PC-9 (cell line): ENCODE measurements at regions not wholly inside any gene's neighbourhood (a gene's known extent, or its start where the extent isn't known, plus 50 kb on each side); places are given as distances from the start of the nearest gene placed in this dataset.
"Not testable (repeated sequence)": the region's sequence is repeated elsewhere in the genome, so short reads cannot be mapped to it uniquely, and the experiment has no call there.

Experiments used
- BruUV-seq: library from RNA; stranded (reverse); fragments of 400-500 nt; replicated peaks from 2 replicates; lab custom pipeline; 2021; lab: Mats Ljungman, UMichigan
- CTCF ChIA-PET: fragments of 300-600 bp; sonication (Branson Sonifier 250); formaldehyde crosslinking; loops from one replicate; lab custom pipeline; 2022; ENCODE audit warnings: antibody characterized with exemption; lab: Charles Lee
- POLR2A ChIA-PET: fragments of 300-600 bp; sonication (Branson Sonifier 250); formaldehyde crosslinking; loops from one replicate; lab custom pipeline; 2022; ENCODE audit warnings: antibody characterized with exemption; ENCODE audit not compliant: unreplicated experiment; lab: Charles Lee
- DNase-seq, 2 experiments: peaks; one replicate each; pipeline versions ENCODE4 v3.0.0 to v3.0.0-alpha.2; 2015 to 2022; ENCODE audit warnings: mixed read lengths in 1 of 2
- H2AFZ ChIP-seq: fragments of 200-600 bp; sonication (generic); 2 replicates; pipeline ENCODE4 v1.8.1; 2017; ENCODE audit warnings: antibody characterized with exemption
- H3F3A ChIP-seq: fragments of 200-600 bp; sonication (generic); 2 replicates; pipeline ENCODE4 v1.8.1; 2017; ENCODE audit warnings: antibody characterized with exemption, mild to moderate bottlenecking, low read depth; ENCODE audit not compliant: insufficient read depth
- H3K27ac ChIP-seq: fragments of 200-600 bp; sonication (generic); 2 replicates; pipeline ENCODE4 v1.6.1; 2016; ENCODE audit warnings: mixed run types
- H3K27me3 ChIP-seq: fragments of 200-600 bp; sonication (generic); 2 replicates; pipeline ENCODE4 v1.6.1; 2016; ENCODE audit warnings: low read depth, mixed run types; ENCODE audit not compliant: insufficient read depth
- H3K36me3 ChIP-seq: fragments of 200-600 bp; sonication (generic); 2 replicates; pipeline ENCODE4 v1.6.1; 2016; ENCODE audit warnings: low read depth, mixed run types
- H3K4me1 ChIP-seq: fragments of 200-600 bp; sonication (generic); replicated peaks from 2 replicates; pipeline ENCODE4 v1.6.1; 2016; ENCODE audit warnings: mixed run types; ENCODE audit not compliant: insufficient read depth
- H3K4me2 ChIP-seq: fragments of 200-600 bp; sonication (generic); 2 replicates; pipeline ENCODE4 v1.6.1; 2017; ENCODE audit warnings: mixed run types
- H3K4me3 ChIP-seq: fragments of 200-600 bp; sonication (generic); 2 replicates; pipeline ENCODE4 v1.6.1; 2016; ENCODE audit warnings: mixed run types
- H3K79me2 ChIP-seq: fragments of 200-600 bp; sonication (generic); 2 replicates; pipeline ENCODE4 v1.6.1; 2017; ENCODE audit warnings: low read depth, mixed run types
- H3K9me2 ChIP-seq: fragments of 200-600 bp; sonication (generic); 2 replicates; pipeline ENCODE4 v1.8.1; 2017; ENCODE audit warnings: mild to moderate bottlenecking; ENCODE audit not compliant: insufficient read depth
- H3K9me3 ChIP-seq: fragments of 200-600 bp; sonication (generic); 2 replicates; pipeline ENCODE4 v1.8.1; 2016; ENCODE audit warnings: low read depth; ENCODE audit not compliant: insufficient read depth
- H4K20me1 ChIP-seq: fragments of 200-600 bp; sonication (generic); 2 replicates; pipeline ENCODE4 v1.8.1; 2017; ENCODE audit not compliant: insufficient read depth
- EZH2 ChIP-seq: fragments of 200-600 bp; sonication (generic); IDR thresholded peaks from 2 replicates; pipeline ENCODE4 v1.8.0; 2017; ENCODE audit warnings: antibody characterized with exemption, low read depth
- intact Hi-C: fragments of 100-400 bp; cut with micrococcal nuclease; formaldehyde crosslinking; loops from one replicate; pipeline ENCODE4 v1.10.0; 2022; ENCODE audit not compliant: unreplicated experiment
- TF ChIP-seq, protein P1 (sequence below): fragments of 200-600 bp; sonication (generic); conservative IDR thresholded peaks from 2 replicates; pipeline ENCODE4 v1.6.1; 2017; ENCODE audit warnings: mixed run types, antibody characterized with exemption, mild to moderate bottlenecking, moderate library complexity

DNA sequence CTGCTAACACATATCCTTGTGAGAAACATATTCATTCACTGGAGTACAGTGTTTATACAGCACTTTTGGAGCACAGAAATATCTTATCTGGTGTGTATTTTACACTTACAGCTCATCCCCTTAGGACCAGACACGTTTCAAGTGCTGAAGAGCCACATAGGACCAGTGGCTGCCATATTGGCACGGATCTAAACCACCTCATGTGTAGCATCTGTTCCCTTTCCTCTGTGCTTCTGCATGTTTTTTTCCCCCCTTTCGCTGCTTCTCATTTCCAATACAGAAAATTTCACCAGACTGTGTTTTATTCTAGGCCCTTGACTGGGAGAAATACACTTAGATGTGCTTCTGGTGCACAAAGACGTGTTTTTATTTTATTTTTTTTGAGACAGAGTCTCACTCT, 69.7 kb upstream of the RBMX start:
- no peaks in the 10 kb centered on the region for H3K79me2 ChIP-seq
- intact Hi-C loops: loop anchor here (5.0 to 10.0 kb wide), 2 partner anchors 105 to 242 kb away; no protein-coding TSS in a partner anchor
- H3K27me3 ChIP-seq: no peaks in the 10 kb centered on the region
- no peak overlapping the region for H3K27ac ChIP-seq
- H2AFZ ChIP-seq: no peak overlapping the region
- no TSS peak for BruUV-seq
- H3K4me1 ChIP-seq: no peaks in the 10 kb centered on the region
- H3F3A ChIP-seq: no peaks in the 10 kb centered on the region
- TF ChIP-seq EZH2: no peak
- TF ChIP-seq, protein P1, sequence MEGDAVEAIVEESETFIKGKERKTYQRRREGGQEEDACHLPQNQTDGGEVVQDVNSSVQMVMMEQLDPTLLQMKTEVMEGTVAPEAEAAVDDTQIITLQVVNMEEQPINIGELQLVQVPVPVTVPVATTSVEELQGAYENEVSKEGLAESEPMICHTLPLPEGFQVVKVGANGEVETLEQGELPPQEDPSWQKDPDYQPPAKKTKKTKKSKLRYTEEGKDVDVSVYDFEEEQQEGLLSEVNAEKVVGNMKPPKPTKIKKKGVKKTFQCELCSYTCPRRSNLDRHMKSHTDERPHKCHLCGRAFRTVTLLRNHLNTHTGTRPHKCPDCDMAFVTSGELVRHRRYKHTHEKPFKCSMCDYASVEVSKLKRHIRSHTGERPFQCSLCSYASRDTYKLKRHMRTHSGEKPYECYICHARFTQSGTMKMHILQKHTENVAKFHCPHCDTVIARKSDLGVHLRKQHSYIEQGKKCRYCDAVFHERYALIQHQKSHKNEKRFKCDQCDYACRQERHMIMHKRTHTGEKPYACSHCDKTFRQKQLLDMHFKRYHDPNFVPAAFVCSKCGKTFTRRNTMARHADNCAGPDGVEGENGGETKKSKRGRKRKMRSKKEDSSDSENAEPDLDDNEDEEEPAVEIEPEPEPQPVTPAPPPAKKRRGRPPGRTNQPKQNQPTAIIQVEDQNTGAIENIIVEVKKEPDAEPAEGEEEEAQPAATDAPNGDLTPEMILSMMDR: no peak
- no peaks in the 10 kb centered on the region for H3K9me2 ChIP-seq
- no peaks in the 10 kb centered on the region; the same call in 1 of the 2 replicates for H4K20me1 ChIP-seq
- no peaks in the 10 kb centered on the region for H3K9me3 ChIP-seq
- no peak overlapping the region for H3K4me3 ChIP-seq
- H3K36me3 ChIP-seq: no peaks in the 10 kb centered on the region
- CTCF ChIA-PET: no interaction called here
- no peak overlapping the region for H3K4me2 ChIP-seq
- POLR2A ChIA-PET: no interaction called here
- no peak for DNase-seq

DNA sequence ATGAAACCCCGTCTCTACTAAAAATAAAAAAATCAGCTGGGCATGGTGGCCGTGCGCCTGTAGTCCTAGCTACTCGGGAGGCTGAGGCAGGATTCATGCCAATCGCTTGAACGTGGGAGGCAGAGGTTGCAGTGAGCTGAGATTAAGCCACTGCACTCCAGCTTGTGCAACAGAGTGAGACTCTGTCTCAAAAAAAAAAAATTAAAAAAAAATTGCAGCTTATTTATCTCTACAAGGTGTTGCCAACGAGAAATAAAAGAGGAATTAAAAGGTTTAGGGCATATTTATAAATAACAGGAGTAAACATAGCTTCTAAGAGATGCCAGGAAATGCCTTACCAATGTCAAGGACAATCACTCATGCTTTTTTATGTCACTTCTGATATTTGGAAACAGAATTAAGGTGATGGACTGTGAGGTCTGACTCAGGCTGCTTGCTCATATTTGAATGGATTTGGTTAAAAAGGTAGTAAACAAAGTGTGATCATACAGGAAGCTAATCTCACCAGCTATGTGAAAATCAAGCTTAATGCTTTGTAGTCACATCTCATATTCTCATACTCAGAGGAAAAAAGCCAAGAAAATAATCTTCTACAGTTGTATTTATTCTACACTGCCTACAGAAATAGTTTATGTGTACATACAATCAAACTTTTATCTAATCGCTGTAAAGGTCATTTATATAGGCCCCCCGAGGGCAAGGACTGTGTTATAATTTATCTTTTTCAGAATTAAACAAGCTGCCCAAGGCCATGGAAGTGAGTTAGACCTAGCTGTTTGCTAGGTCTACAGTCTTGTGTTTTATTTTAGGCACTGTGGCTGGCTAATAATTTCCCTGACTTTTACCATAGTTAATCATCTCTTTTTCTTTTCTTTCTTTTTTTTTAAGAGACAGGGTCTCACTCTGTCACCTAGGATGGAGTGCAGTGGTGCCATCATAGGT, 61.1 kb upstream of the RBMX start:
- Histone ChIP-seq H4K20me1 (no peaks in the 10 kb centered on the region), H3K4me1 (no peaks in the 10 kb centered on the region), H3K27me3 (no peaks in the 10 kb centered on the region), H3K79me2 (no peaks in the 10 kb centered on the region), H3K4me2 (no peak overlapping the region), H3K9me3 (no peaks in the 10 kb centered on the region), H3K36me3 (no peaks in the 10 kb centered on the region), H3K27ac (no peak overlapping the region), H3F3A (no peaks in the 10 kb centered on the region), H3K9me2 (no peaks in the 10 kb centered on the region), H3K4me3 (no peak overlapping the region), H2AFZ (no peak overlapping the region)
- intact Hi-C loops: no loop called here
- TF ChIP-seq, protein P1: no peak
- no peak for TF ChIP-seq EZH2
- POLR2A ChIA-PET: interaction anchor here (0.6 kb wide), 1 partner anchor 30 kb away, joined by 17 read pairs; no protein-coding TSS in a partner anchor
- CTCF ChIA-PET: no interaction called here
- BruUV-seq: no TSS peak
- no peak for DNase-seq

DNA sequence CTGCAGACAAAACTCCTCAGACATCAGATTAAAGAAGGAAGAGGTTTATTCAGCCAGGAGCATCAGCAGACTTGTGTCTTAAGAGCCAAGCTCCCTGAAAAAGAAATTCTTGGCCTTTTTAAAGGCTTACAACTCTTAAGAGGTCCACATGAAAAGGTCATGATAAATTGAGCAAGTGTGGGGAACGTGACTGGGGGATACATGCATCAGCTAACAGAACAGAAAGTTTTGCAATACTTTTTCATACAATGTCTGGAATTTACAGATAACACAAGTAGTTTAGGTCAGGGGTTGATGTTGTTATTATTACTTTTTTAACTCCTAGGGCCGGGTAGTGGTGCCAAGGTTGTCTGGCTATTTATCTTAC, 55.6 kb upstream of the RBMX start:
- DNase-seq: no peak
- H3K27me3 ChIP-seq: no peaks in the 10 kb centered on the region
- H3K9me2 ChIP-seq: no peaks in the 10 kb centered on the region
- H3K79me2 ChIP-seq: no peaks in the 10 kb centered on the region
- H4K20me1 ChIP-seq: no peaks in the 10 kb centered on the region
- no peaks in the 10 kb centered on the region for H3K36me3 ChIP-seq
- intact Hi-C loops: no loop called here
- H3F3A ChIP-seq: no peaks in the 10 kb centered on the region
- no peaks in the 10 kb centered on the region for H3K9me3 ChIP-seq
- H2AFZ ChIP-seq: no peak overlapping the region
- BruUV-seq: no TSS peak
- H3K4me1 ChIP-seq: no peaks in the 10 kb centered on the region
- H3K27ac ChIP-seq: no peak overlapping the region
- POLR2A ChIA-PET: no interaction called here
- CTCF ChIA-PET: no interaction called here
- TF ChIP-seq EZH2: no peak
- TF ChIP-seq, protein P1: no peak
- H3K4me2 ChIP-seq: no peak overlapping the region
- H3K4me3 ChIP-seq: no peak overlapping the region

DNA sequence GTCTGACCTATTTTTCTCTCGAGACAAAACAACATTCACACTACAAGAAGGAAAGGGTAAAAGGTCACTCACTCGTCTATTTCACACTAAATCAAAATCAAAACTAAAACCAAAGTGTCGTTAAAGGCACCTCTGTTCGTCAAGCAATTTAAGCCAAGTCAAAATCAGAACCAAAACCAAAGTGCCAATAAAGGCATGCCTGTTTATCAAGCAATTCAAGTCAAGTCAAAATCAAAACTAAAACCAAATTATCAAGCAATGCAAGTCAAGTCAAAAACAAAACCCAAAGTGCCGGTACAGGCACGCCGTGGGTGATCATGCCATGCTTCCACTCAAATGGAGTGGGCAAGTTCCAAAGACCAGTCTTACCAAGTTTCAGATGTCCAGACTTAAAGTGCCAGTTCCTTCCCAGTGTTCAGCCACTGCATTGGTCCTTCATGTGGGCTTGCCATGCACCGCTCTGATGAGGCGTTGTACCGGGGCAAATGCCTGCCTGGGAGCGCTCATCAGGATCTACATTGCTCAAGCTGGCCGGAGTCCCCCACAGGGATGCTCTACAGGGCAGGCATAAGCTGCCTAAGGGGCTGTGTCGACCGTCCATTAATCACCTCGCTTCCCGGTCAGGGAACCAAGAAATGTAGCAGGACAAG, 55.1 kb upstream of the RBMX start:
- H3K4me3 ChIP-seq, H3K27me3 ChIP-seq, H3K27ac ChIP-seq, H2AFZ ChIP-seq, H3K79me2 ChIP-seq, DNase-seq, intact Hi-C loops, H4K20me1 ChIP-seq, H3K9me2 ChIP-seq, H3K4me2 ChIP-seq, BruUV-seq, CTCF ChIA-PET, H3K36me3 ChIP-seq, H3K4me1 ChIP-seq, H3K9me3 ChIP-seq, POLR2A ChIA-PET, H3F3A ChIP-seq: not testable (repeated sequence)

DNA sequence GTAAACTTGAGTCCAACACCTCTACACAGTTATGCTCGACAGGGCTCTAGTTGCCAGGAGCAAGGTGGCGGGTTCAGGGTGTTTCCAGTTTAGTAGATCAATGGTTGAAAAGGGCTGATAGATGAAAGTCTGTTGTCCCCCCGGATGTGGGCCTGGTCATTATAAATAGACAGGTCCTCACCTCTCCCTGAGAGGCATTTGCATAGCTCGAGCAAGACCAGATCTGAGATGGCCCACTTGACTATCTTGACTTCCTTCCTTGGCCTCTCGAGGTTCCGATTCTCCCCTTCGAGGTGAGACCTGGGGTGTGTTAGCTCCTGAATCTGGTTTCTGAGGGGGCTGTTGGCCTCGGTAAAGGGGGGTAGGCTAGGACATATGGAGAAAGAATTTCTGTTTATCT, 54.1 kb upstream of the RBMX start:
- H3K27ac ChIP-seq, H3K4me1 ChIP-seq, H3K9me2 ChIP-seq, CTCF ChIA-PET, H3K36me3 ChIP-seq, H3F3A ChIP-seq, H3K4me2 ChIP-seq, H3K4me3 ChIP-seq, H3K9me3 ChIP-seq, H3K27me3 ChIP-seq, POLR2A ChIA-PET, DNase-seq, H4K20me1 ChIP-seq, H2AFZ ChIP-seq, H3K79me2 ChIP-seq, intact Hi-C loops, BruUV-seq: not testable (repeated sequence)
